Activated naive CD8-positive, alpha-beta T cell treated with anti-CD3 and anti-CD28 coated beads for 36 hours (primary cell): ENCODE measurements at regions not wholly inside any gene's neighbourhood (a gene's known extent, or its start where the extent isn't known, plus 50 kb on each side); places are given as distances from the start of the nearest gene placed in this dataset.

Source experiments
- DNase-seq: peaks from one replicate; pipeline ENCODE4 v3.0.0; 2021
- H3K27ac Mint-ChIP-seq: one replicate; pipeline ENCODE4 v1.8.0; 2022; ENCODE audit warnings: mild to moderate bottlenecking, moderate library complexity, mixed read lengths
- H3K27me3 Mint-ChIP-seq: one replicate; pipeline ENCODE4 v1.8.0; 2022; ENCODE audit warnings: mild to moderate bottlenecking, mixed read lengths
- H3K36me3 Mint-ChIP-seq: one replicate; pipeline ENCODE4 v1.8.0; 2021; ENCODE audit warnings: mild to moderate bottlenecking, mixed read lengths
- H3K4me1 Mint-ChIP-seq: one replicate; pipeline ENCODE4 v1.8.0; 2021; ENCODE audit warnings: mixed read lengths
- H3K4me3 Mint-ChIP-seq: one replicate; pipeline ENCODE4 v1.8.0; 2022; ENCODE audit warnings: mild to moderate bottlenecking, moderate library complexity, mixed read lengths
- H3K9me3 Mint-ChIP-seq: one replicate; pipeline ENCODE4 v1.8.0; 2022; ENCODE audit warnings: mixed read lengths

DNA sequence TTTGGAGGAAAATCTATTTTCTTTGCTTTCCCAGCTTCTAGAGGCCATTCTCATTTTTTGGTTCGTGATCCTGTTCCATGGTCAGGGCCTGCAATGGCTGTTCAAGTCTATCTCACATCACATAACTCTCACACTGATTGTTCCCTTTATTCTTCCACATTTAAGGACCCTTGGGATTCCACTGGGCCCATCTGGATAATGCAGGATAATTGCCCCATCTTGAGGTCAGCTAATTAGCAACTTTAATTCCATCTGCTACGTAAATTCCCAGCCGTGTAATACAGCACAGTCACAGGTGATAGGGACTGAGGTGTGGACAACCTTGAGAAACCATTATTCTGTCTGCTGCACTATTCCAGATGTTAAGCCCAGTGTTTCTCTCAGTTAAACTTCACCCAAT, 311.6 kb upstream of the CNTN4 start:
- Mint-ChIP-seq H3K27ac (no peak overlapping the region), H3K36me3 (no peaks in the 10 kb centered on the region), H3K4me1 (no peaks in the 10 kb centered on the region), H3K4me3 (no peak overlapping the region), H3K9me3 (peaks cover 2% of the 10 kb centered on the region), H3K27me3 (no peaks in the 10 kb centered on the region)
- DNase-seq = no peak

DNA sequence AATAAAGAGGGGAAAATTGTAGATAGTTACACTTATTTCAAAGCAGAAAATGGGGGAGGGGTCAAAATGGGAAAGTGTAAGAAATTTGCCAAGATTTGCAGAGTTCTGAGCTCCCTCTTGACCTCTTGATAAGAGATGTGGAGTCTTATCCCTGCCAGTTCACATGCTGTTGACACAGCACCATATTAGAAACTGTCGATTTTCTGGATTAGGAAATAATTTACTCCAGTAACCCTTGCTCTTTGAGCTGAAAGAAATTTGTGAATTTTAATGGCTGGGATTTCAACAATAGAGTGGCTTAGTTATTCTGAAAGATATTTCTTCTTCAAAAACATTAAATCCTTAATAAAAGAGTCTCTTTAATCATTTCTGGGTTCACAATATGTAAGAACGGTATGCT, 306.2 kb upstream of the CNTN4 start:
- Mint-ChIP-seq H3K27ac (no peak overlapping the region), H3K27me3 (no peaks in the 10 kb centered on the region), H3K4me3 (no peak overlapping the region), H3K36me3 (no peaks in the 10 kb centered on the region), H3K4me1 (no peaks in the 10 kb centered on the region), H3K9me3 (peaks cover 1% of the 10 kb centered on the region)
- DNase-seq = no peak

DNA sequence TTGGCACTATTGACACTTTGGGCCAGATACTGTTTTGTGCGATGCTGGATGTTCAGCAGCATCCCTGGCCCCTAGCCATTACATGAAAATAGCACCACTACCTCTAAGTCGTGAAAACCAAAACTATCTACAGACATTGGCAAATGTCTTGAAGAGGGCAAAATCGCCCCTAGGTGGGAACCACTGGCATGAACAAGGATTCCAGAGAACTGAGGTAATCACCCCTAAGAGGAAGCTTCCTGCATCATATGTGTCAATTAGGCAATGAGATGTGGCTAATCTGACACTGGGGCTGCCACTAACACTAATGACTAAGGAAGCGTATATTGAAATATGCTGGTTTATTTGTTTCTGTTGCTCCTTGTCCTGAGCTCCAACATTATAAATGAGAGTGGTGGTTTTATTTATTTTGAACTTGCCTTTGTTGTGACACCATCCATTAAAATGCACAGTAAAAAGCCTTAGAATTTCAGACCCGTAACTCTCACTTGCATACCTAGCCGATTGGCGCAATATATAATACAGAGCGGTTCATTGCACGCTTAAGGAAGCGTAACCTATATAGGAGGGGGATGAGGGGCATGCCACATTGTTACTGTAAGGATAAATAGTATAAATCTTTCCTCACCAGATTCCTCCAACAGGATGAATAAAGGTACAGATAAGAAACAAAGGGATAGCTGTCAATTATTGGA, 299.8 kb upstream of the CNTN4 start:
- no peak overlapping the region for H3K27ac Mint-ChIP-seq
- no peaks in the 10 kb centered on the region for H3K4me1 Mint-ChIP-seq
- H3K27me3 Mint-ChIP-seq = no peaks in the 10 kb centered on the region

DNA sequence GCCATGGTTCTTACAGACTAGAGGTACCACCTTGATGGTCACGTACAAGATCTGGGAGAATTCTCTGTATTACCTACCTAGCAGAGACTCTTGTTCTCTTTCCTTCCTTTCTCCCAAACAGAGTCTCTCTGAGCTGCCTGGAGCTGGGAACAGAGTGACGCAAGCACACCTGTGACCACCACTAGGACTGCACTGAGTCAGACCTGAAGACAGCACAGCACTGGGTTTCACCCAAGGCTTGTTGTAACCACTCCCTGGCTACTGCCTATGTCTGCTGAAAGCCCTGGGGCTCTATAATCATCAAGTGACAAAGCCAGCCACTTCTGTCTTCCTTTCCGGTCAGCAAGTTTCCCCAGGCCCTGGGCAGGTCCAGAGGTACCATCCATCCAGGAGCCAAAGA, 293.3 kb upstream of the CNTN4 start:
- Mint-ChIP-seq H3K4me1 (no peaks in the 10 kb centered on the region), H3K4me3 (no peak overlapping the region), H3K9me3 (peaks cover 14% of the 10 kb centered on the region), H3K27me3 (no peaks in the 10 kb centered on the region), H3K36me3 (no peaks in the 10 kb centered on the region), H3K27ac (no peak overlapping the region)
- DNase-seq = no peak

More for the DNA sequence above, 299.8 kb upstream of the CNTN4 start:
- Mint-ChIP-seq H3K9me3 (peaks cover 9% of the 10 kb centered on the region), H3K36me3 (no peaks in the 10 kb centered on the region), H3K4me3 (no peak overlapping the region)
- DNase-seq = no peak

DNA sequence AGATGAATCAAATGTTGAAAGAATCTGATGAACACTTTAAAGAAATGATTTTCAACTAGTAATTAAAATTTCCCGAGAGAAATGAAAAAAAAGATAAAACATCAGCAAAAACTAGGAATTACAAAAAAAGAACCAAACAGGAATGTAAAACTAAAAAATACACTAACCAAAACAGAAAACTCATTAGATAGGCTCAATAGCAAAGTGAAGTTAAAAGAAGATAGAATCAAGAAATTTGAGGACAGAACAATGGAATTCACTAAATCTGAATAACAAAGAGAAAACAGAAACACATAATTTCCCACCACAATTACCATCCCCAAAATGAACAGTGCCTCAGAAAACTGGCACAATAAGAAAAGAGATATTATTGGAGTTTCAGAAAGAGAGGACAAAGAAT, 290.1 kb upstream of the CNTN4 start:
- Mint-ChIP-seq H3K4me1 (no peaks in the 10 kb centered on the region), H3K4me3 (no peak overlapping the region), H3K9me3 (peaks cover 7% of the 10 kb centered on the region), H3K27me3 (no peaks in the 10 kb centered on the region), H3K27ac (no peak overlapping the region), H3K36me3 (no peaks in the 10 kb centered on the region)
- no peak for DNase-seq

DNA sequence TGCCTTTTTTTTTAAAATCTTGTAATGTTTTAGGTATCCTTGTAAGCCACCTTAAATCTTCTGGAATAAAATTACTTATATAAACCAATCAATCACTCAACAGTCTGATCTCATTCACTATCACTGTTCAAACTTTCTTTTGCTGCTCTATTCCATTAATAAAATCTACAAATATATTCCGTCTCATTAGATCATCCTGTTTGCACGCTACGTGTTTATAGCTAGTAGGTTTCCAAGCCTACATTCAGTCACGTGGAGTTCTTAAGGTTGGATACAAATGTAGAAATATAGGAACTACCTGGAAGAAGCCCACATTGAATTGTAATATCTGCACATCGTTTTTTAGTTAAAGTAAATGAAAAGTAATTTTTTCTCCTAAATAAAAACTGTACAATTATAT, 274.8 kb upstream of the CNTN4 start:
- no peaks in the 10 kb centered on the region for H3K9me3 Mint-ChIP-seq
- no peak for DNase-seq

DNA sequence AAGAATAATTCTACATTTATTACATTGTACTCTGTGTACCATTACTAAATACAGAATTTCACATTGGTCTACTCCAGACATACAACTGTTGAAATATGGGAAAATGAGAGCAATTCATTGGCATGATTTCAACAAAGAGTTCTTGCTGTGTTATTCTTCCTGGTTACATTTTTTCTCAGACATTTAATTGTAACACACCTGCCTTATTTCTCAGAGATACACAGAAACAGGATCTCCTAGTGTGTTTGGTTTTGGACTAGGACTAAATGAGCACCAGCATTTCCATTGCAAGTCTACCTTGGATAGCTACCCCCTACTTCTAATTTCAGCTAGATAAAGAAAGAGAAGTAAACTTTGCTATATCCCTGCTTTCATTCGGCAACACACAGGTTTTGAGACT, 274.3 kb upstream of the CNTN4 start:
- Mint-ChIP-seq H3K4me1 (no peaks in the 10 kb centered on the region), H3K4me3 (no peak overlapping the region), H3K27ac (no peak overlapping the region), H3K36me3 (no peaks in the 10 kb centered on the region), H3K9me3 (no peaks in the 10 kb centered on the region), H3K27me3 (no peaks in the 10 kb centered on the region)
- DNase-seq = no peak

More for the DNA sequence above, 274.8 kb upstream of the CNTN4 start:
- Mint-ChIP-seq H3K27me3 (no peaks in the 10 kb centered on the region), H3K36me3 (no peaks in the 10 kb centered on the region), H3K4me1 (no peaks in the 10 kb centered on the region), H3K27ac (no peak overlapping the region), H3K4me3 (no peak overlapping the region)

DNA sequence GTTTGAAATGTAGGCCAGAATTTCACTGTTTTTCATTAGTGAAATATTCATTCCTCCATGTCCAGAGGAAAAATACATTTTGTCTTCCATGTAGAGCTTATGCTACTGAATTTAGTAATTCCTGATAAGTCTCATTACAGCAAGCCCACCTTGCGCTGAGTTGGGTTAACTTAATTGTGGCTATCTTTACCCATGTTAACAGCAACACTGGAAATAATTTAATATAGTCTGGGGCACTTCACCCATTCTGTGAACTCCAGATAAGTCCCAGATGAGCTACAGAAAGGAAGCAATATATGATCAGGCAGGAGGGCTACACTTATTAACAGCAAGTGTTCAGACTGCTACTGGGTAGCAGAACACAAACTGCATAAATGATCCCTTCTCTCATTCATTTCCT, 270.1 kb upstream of the CNTN4 start:
- H3K36me3 Mint-ChIP-seq = no peaks in the 10 kb centered on the region
- no peak for DNase-seq
- peaks cover 3% of the 10 kb centered on the region for H3K9me3 Mint-ChIP-seq
- no peaks in the 10 kb centered on the region for H3K4me1 Mint-ChIP-seq
- no peak overlapping the region for H3K4me3 Mint-ChIP-seq
- H3K27me3 Mint-ChIP-seq = no peaks in the 10 kb centered on the region
- H3K27ac Mint-ChIP-seq = no peak overlapping the region

DNA sequence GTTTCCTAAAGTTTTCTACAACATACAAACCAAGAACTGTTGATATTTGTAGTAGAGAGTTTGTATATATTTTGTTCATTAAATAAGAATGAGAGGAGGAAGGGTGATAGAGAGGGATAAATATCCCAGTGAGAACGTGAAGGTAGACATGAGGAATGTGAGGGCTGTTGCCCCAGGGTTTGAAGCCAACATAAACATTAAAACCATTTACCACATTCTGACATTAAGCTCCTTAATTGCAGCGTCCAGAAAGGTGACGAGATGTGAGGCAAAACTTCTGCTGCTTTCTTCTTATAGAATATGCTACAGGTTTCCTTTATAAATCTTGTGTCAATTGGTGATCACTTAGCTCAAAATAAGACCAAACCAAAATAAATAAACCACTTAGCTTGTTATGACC, 267.8 kb upstream of the CNTN4 start:
- H3K4me1 Mint-ChIP-seq = no peaks in the 10 kb centered on the region
- no peak overlapping the region for H3K27ac Mint-ChIP-seq
- no peaks in the 10 kb centered on the region for H3K27me3 Mint-ChIP-seq
- peaks cover 3% of the 10 kb centered on the region for H3K9me3 Mint-ChIP-seq
- no peaks in the 10 kb centered on the region for H3K36me3 Mint-ChIP-seq
- H3K4me3 Mint-ChIP-seq = no peak overlapping the region
- DNase-seq = no peak

DNA sequence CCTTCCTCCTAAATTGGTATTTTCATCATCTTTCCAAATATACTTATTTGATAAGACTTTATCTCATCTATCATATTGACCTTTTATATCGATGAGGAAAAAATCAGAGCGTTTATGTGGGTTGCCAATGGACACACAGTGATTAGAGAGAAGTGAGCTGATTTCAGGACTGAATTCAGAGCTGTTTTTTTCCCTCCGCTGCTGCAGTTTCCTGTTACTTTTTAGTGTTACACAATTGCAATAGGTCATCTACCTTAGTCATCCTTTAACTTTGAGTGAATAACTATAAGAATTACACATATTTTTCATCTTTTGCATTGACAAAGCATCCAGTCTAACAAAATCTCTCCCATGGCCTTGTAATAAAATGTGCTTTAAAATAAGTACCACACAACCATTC, 266.3 kb upstream of the CNTN4 start:
- H3K27ac Mint-ChIP-seq = no peak overlapping the region
- no peak for DNase-seq
- no peak overlapping the region for H3K4me3 Mint-ChIP-seq
- peaks cover 3% of the 10 kb centered on the region for H3K9me3 Mint-ChIP-seq
- no peaks in the 10 kb centered on the region for H3K4me1 Mint-ChIP-seq
- H3K36me3 Mint-ChIP-seq = no peaks in the 10 kb centered on the region
- no peaks in the 10 kb centered on the region for H3K27me3 Mint-ChIP-seq

DNA sequence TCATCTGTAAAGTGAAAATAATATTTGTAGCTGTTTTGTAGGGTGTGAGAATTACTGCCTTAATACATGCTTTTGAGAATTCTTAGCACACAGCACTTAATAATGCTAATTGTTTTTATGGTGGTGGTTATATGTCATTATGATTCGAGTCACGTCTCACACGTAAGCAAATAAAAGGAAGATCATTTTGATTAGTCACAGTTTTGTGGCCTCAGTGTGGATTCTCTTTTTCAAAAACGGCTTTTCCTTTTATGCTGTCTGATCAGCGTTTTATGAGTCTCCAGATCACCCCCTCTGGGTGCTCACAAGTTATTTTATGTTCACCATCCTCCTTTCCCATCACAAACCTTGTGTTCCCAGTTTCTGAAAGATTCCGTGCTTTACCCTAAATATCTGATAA, 255.6 kb upstream of the CNTN4 start:
- Mint-ChIP-seq H3K9me3 (peaks cover 5% of the 10 kb centered on the region), H3K27me3 (no peaks in the 10 kb centered on the region), H3K36me3 (no peaks in the 10 kb centered on the region), H3K27ac (no peak overlapping the region), H3K4me1 (no peaks in the 10 kb centered on the region), H3K4me3 (no peak overlapping the region)
- no peak for DNase-seq

DNA sequence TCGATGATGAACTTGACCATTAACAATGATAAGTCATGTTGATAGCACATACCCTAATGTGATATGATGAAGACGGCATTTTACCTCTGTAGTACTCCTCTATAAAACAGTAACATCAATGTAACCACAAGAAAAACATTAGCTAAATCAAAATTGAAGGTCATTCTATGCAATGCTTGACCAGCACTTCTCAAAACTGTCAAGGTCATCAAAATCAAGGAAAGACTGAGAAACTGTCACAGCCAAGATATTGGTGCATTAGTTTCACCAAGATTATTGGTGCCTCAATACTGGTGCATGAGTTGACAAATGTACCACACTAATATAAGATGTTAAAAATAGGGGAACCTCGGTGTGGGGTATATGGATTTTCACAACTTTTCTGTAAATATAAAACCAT, 251.1 kb upstream of the CNTN4 start:
- H3K4me1 Mint-ChIP-seq = no peaks in the 10 kb centered on the region
- no peak for DNase-seq
- peaks cover 5% of the 10 kb centered on the region for H3K9me3 Mint-ChIP-seq
- H3K27me3 Mint-ChIP-seq = no peaks in the 10 kb centered on the region
- H3K27ac Mint-ChIP-seq = no peak overlapping the region
- no peak overlapping the region for H3K4me3 Mint-ChIP-seq
- H3K36me3 Mint-ChIP-seq = no peaks in the 10 kb centered on the region

DNA sequence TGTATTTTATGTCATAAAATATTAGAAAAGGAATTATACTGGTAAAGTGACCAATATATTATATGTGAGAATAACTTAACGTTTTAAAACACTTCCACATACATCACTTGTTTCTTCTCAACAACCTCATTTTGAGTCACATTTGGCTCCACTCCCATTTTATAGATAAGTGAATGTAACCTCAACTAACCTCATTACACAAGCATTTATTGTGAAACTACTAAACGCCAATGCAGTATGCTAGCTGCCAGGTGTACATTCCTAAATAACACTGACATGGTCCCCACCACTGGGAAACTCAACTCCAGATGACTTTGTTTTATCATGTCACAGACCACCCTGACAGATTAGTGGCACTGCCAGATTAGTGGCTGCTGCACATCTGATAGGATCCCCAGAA, 249.7 kb upstream of the CNTN4 start:
- no peak for DNase-seq
- peaks cover 5% of the 10 kb centered on the region for H3K9me3 Mint-ChIP-seq
- no peaks in the 10 kb centered on the region for H3K4me1 Mint-ChIP-seq
- H3K27me3 Mint-ChIP-seq = no peaks in the 10 kb centered on the region
- no peaks in the 10 kb centered on the region for H3K36me3 Mint-ChIP-seq
- H3K4me3 Mint-ChIP-seq = no peak overlapping the region
- H3K27ac Mint-ChIP-seq = no peak overlapping the region

DNA sequence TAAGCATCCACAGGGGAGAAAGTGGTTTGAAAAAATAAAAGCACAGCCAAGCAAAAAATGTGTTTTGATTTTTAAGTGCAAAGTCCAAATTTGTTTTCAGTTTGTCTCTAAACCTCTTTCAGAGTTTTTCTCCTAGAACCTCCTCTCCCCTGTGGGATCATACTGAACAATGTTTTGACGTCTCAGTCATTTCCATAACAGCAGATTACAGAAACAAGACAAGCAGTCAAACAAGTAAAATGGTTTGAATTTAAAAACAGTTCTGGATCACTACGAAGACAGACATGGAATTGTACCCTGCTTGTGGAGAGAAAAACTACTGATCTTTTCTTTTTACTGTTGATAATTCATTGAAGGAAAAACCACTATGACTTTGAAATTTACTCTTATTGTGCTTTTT, 245.7 kb upstream of the CNTN4 start:
- no peaks in the 10 kb centered on the region for H3K27me3 Mint-ChIP-seq
- DNase-seq = no peak
- H3K9me3 Mint-ChIP-seq = peaks cover 2% of the 10 kb centered on the region

DNA sequence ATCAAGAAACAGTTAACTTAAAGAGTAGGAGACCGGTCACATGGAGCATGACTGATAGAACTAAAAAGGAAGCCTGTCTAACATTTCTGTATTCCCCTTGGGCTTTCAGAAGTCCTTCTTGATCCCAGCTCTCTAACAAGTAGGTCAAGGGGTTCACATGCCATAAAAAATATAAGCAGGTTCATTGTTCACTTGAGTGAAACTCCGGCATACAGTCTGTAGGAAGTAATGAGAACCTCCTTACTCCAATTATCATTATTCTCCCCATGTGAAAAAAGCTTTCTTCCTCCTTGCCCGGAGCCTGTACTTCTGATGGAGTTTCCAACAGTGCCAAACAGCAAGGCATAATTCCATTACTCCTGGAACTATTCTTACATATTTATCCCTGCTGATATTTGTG, 242.8 kb upstream of the CNTN4 start:
- Mint-ChIP-seq H3K27me3 (no peaks in the 10 kb centered on the region), H3K4me3 (no peak overlapping the region), H3K4me1 (no peaks in the 10 kb centered on the region), H3K27ac (no peak overlapping the region), H3K9me3 (peaks cover 2% of the 10 kb centered on the region), H3K36me3 (no peaks in the 10 kb centered on the region)
- no peak for DNase-seq

More for the DNA sequence above, 245.7 kb upstream of the CNTN4 start:
- no peak overlapping the region for H3K27ac Mint-ChIP-seq
- H3K4me1 Mint-ChIP-seq = no peaks in the 10 kb centered on the region
- no peaks in the 10 kb centered on the region for H3K36me3 Mint-ChIP-seq
- no peak overlapping the region for H3K4me3 Mint-ChIP-seq

DNA sequence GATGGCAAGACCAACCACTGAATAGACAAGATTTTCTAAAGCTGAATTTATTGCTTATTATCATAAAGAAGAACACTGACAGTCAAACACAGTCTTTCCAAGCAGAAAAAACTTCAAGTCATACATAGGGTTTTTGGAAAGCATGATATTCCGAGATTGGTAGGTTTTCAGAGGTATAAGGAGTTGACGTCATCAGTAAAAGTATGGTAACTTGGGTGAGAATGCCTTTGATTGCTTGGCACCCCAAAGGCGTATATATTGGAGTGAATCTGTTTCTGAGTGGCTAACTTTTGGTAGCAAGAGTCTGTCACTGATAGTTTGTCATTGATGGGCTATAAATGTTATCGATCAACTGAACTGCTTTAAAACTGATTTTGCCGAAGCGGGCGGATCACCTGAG, 227.9 kb upstream of the CNTN4 start:
- no peak for DNase-seq
- Mint-ChIP-seq H3K9me3 (peaks cover 6% of the 10 kb centered on the region), H3K4me1 (no peaks in the 10 kb centered on the region), H3K27ac (no peak overlapping the region), H3K36me3 (no peaks in the 10 kb centered on the region), H3K4me3 (no peak overlapping the region), H3K27me3 (no peaks in the 10 kb centered on the region)
